ENCODE measurements at regions not wholly inside any gene's neighbourhood (a gene's known extent, or its start where the extent isn't known, plus 50 kb on each side); places are given as distances from the start of the nearest gene placed in this dataset.

- ChIA-PET CTCF (no interaction called here), POLR2A (no interaction called here)
- DNase-seq (ENCODE audit: low read depth, low spot score) = no peak
- Histone ChIP-seq H3K4me3 (replicated peaks in 1 of 3; ENCODE audit: insufficient read depth in 1 of 3, low read depth in 1 of 3, low read length in 3 of 3) (no peak overlapping the region), H3K27me3 (ENCODE audit: control insufficient read depth in 2 of 2, insufficient read depth in 2 of 2, low read length in 2 of 2) (no peaks in the 10 kb centered on the region), H3K27ac (ENCODE audit: insufficient read depth, low read depth, low read length) (no peak overlapping the region), H3K4me1 (ENCODE audit: control insufficient read depth, extremely low read depth, insufficient read depth, low read length) (no peaks in the 10 kb centered on the region), H3K4me2 (ENCODE audit: insufficient read depth, low read length) (no peak overlapping the region), H3K79me2 (ENCODE audit: control insufficient read depth, insufficient read depth, low read length) (no peaks in the 10 kb centered on the region), H2AFZ (ENCODE audit: low read depth, low read length) (no peak overlapping the region), H3K9ac (replicated peaks; ENCODE audit: extremely low read depth, insufficient read depth, low read length) (no peak overlapping the region), H3K9me3 (replicated peaks; ENCODE audit: control insufficient read depth, insufficient read depth, low read length) (peaks cover 2% of the 10 kb centered on the region), H4K20me1 (replicated peaks; ENCODE audit: control insufficient read depth, extremely low read depth, insufficient read depth, low read length) (no peaks in the 10 kb centered on the region), H3K36me3 (ENCODE audit: control insufficient read depth in 2 of 2, extremely low read depth in 1 of 2, insufficient read depth in 2 of 2, low read length in 2 of 2) (no peaks in the 10 kb centered on the region), H3K9me1 (replicated peaks; ENCODE audit: control insufficient read depth, extremely low read depth, insufficient read depth, low read length) (no peaks in the 10 kb centered on the region)
- TF ChIP-seq, protein P1, sequence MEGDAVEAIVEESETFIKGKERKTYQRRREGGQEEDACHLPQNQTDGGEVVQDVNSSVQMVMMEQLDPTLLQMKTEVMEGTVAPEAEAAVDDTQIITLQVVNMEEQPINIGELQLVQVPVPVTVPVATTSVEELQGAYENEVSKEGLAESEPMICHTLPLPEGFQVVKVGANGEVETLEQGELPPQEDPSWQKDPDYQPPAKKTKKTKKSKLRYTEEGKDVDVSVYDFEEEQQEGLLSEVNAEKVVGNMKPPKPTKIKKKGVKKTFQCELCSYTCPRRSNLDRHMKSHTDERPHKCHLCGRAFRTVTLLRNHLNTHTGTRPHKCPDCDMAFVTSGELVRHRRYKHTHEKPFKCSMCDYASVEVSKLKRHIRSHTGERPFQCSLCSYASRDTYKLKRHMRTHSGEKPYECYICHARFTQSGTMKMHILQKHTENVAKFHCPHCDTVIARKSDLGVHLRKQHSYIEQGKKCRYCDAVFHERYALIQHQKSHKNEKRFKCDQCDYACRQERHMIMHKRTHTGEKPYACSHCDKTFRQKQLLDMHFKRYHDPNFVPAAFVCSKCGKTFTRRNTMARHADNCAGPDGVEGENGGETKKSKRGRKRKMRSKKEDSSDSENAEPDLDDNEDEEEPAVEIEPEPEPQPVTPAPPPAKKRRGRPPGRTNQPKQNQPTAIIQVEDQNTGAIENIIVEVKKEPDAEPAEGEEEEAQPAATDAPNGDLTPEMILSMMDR (IDR thresholded peaks at IDR 0.05; ENCODE audit: extremely low read depth in 1 of 2, insufficient read depth in 1 of 2, low read depth in 1 of 2, low read length in 2 of 2) = no peak
- TF ChIP-seq FOS (IDR thresholded peaks at IDR 0.05; ENCODE audit: borderline replicate concordance, insufficient read depth, low read length) (no peak), EZH2 (IDR thresholded peaks at IDR 0.05; ENCODE audit: borderline replicate concordance, low read depth, low read length, severe bottlenecking) (no peak), JUN (IDR thresholded peaks at IDR 0.05; ENCODE audit: borderline replicate concordance, insufficient read depth, insufficient read length, low read depth) (no peak), GATA2 (IDR thresholded peaks at IDR 0.05; ENCODE audit: insufficient read depth, insufficient read length, low read depth, low read length) (no peak), MYC (IDR thresholded peaks at IDR 0.05; ENCODE audit: low read depth, low read length) (no peak), POLR2AphosphoS5 (IDR thresholded peaks at IDR 0.05; ENCODE audit: insufficient read depth, low read depth, low read length) (no peak), POLR2A (IDR thresholded peaks at IDR 0.05; ENCODE audit: low read depth, low read length) (no peak)
- TF ChIP-seq, protein P2, sequence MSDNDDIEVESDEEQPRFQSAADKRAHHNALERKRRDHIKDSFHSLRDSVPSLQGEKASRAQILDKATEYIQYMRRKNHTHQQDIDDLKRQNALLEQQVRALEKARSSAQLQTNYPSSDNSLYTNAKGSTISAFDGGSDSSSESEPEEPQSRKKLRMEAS (IDR thresholded peaks at IDR 0.05; ENCODE audit: insufficient read depth, insufficient read length) = no peak
- no peak for FAIRE-seq
- intact Hi-C loops (cut with micrococcal nuclease) (no loop called here), dilution Hi-C loops (cut with MboI; ENCODE audit: extremely low pct_ligation_motif_present, low sequenced_read_pairs) (no loop called here)
- no TSS peak for BruUV-seq (replicated peaks)
These were observed 120.0 kb upstream of the HS3ST4 start for GRCh38 chr16:25571712-25572111.
